ENCODE measurements at regions not wholly inside any gene's neighbourhood (a gene's known extent, or its start where the extent isn't known, plus 50 kb on each side); places are given as distances from the start of the nearest gene placed in this dataset.

GRCh38 chr11:8749202-8749601 lies 66.6 kb downstream of the RPL27A start:
- Histone ChIP-seq H3K9me3 (replicated peaks; ENCODE audit: insufficient read depth, low read length) (no peaks in the 10 kb centered on the region), H3K27me3 (replicated peaks; ENCODE audit: insufficient read depth, low read length) (no peaks in the 10 kb centered on the region), H3K4me3 (ENCODE audit: low read length) (no peak overlapping the region), H3K4me1 (ENCODE audit: low read length) (peaks cover 37% of the 10 kb centered on the region), H3K4me2 (ENCODE audit: low read depth, low read length) (peak overlapping the region; percentile 64), H3K9me2 (replicated peaks; ENCODE audit: insufficient read depth, low read length) (no peaks in the 10 kb centered on the region), H3K9ac (ENCODE audit: low read length) (no peak overlapping the region), H3K36me3 (replicated peaks; ENCODE audit: insufficient read depth, low read length) (no peaks in the 10 kb centered on the region), H3F3A (ENCODE audit: insufficient read depth, low read length) (peaks cover 30% of the 10 kb centered on the region), H2AFZ (ENCODE audit: low read length) (no peak overlapping the region), H4K20me1 (ENCODE audit: insufficient read depth, low read length) (no peaks in the 10 kb centered on the region), H3K27ac (ENCODE audit: low read length) (peak overlapping the region; percentile 82; the same call in 1 of the 2 replicates), H3K79me2 (ENCODE audit: low read length) (peaks cover 27% of the 10 kb centered on the region)
- TF ChIP-seq CTCF (IDR thresholded peaks at IDR 0.05; ENCODE audit: low read length), result no peak
- TF ChIP-seq EZH2 (optimal IDR thresholded peaks at IDR 0.05; ENCODE audit: low read depth, low read length), result no peak
- no peak for TF ChIP-seq EZH2phosphoT487 (IDR thresholded peaks at IDR 0.05; ENCODE audit: low read length)
- no peak for DNase-seq

GRCh38 chr11:8754241-8754640 lies 71.6 kb downstream of the RPL27A start:
- H4K20me1 ChIP-seq (ENCODE audit: insufficient read depth, low read length), result no peaks in the 10 kb centered on the region
- peaks cover 37% of the 10 kb centered on the region for H3K79me2 ChIP-seq (ENCODE audit: low read length)
- no peak overlapping the region for H3K4me3 ChIP-seq (ENCODE audit: low read length)
- H3K9me3 ChIP-seq (replicated peaks; ENCODE audit: insufficient read depth, low read length), result no peaks in the 10 kb centered on the region
- H3K9me2 ChIP-seq (replicated peaks; ENCODE audit: insufficient read depth, low read length), result no peaks in the 10 kb centered on the region
- H3K36me3 ChIP-seq (replicated peaks; ENCODE audit: insufficient read depth, low read length), result no peaks in the 10 kb centered on the region
- H3F3A ChIP-seq (ENCODE audit: insufficient read depth, low read length), result peaks cover 8% of the 10 kb centered on the region
- peaks cover 35% of the 10 kb centered on the region for H3K4me1 ChIP-seq (ENCODE audit: low read length)
- no peak overlapping the region for H2AFZ ChIP-seq (ENCODE audit: low read length)
- no peak overlapping the region for H3K27ac ChIP-seq (ENCODE audit: low read length)
- TF ChIP-seq CTCF (IDR thresholded peaks at IDR 0.05; ENCODE audit: low read length) (no peak), EZH2phosphoT487 (IDR thresholded peaks at IDR 0.05; ENCODE audit: low read length) (no peak), EZH2 (optimal IDR thresholded peaks at IDR 0.05; ENCODE audit: low read depth, low read length) (no peak)
- H3K9ac ChIP-seq (ENCODE audit: low read length), result no peak overlapping the region
- H3K4me2 ChIP-seq (ENCODE audit: low read depth, low read length), result no peak overlapping the region
- DNase-seq, result no peak
- no peaks in the 10 kb centered on the region for H3K27me3 ChIP-seq (replicated peaks; ENCODE audit: insufficient read depth, low read length)

GRCh38 chr11:8756201-8756600 lies 73.6 kb downstream of the RPL27A start:
- Histone ChIP-seq H3K27me3 (replicated peaks; ENCODE audit: insufficient read depth, low read length) (no peaks in the 10 kb centered on the region), H3K36me3 (replicated peaks; ENCODE audit: insufficient read depth, low read length) (no peaks in the 10 kb centered on the region), H3K9me3 (replicated peaks; ENCODE audit: insufficient read depth, low read length) (no peaks in the 10 kb centered on the region), H4K20me1 (ENCODE audit: insufficient read depth, low read length) (no peaks in the 10 kb centered on the region), H3K4me3 (ENCODE audit: low read length) (no peak overlapping the region), H2AFZ (ENCODE audit: low read length) (no peak overlapping the region), H3K4me1 (ENCODE audit: low read length) (peaks cover 31% of the 10 kb centered on the region), H3K9ac (ENCODE audit: low read length) (no peak overlapping the region), H3K27ac (ENCODE audit: low read length) (peak overlapping the region; percentile 50; the same call in 1 of the 2 replicates), H3K9me2 (replicated peaks; ENCODE audit: insufficient read depth, low read length) (no peaks in the 10 kb centered on the region), H3F3A (ENCODE audit: insufficient read depth, low read length) (peaks cover 8% of the 10 kb centered on the region), H3K4me2 (ENCODE audit: low read depth, low read length) (0 out of 2 replicates have a peak overlapping the region, but pooled peaks have one; percentile 1), H3K79me2 (ENCODE audit: low read length) (peaks cover 33% of the 10 kb centered on the region)
- no peak for DNase-seq
- TF ChIP-seq EZH2 (optimal IDR thresholded peaks at IDR 0.05; ENCODE audit: low read depth, low read length), result no peak
- no peak for TF ChIP-seq EZH2phosphoT487 (IDR thresholded peaks at IDR 0.05; ENCODE audit: low read length)
- TF ChIP-seq CTCF (IDR thresholded peaks at IDR 0.05; ENCODE audit: low read length), result no peak
